Left ventricle myocardium inferior (tissue), 1 donor: ENCODE measurements at regions not wholly inside any gene's neighbourhood (a gene's known extent, or its start where the extent isn't known, plus 50 kb on each side); places are given as distances from the start of the nearest gene placed in this dataset.
"Not testable (repeated sequence)": the region's sequence is repeated elsewhere in the genome, so short reads cannot be mapped to it uniquely, and the experiment has no call there.

ENCODE experiments used
- DNase-seq: peaks from one replicate; pipeline ENCODE4 v3.0.0-alpha.2; 2020
- H3K27ac ChIP-seq: fragments of 200-600 bp; replicated peaks from 2 replicates; pipeline ENCODE4 v1.8.0; 2021
- H3K27me3 ChIP-seq: fragments of 200-600 bp; 2 replicates; pipeline ENCODE4 v1.8.0; 2021; ENCODE audit warnings: low read depth
- H3K36me3 ChIP-seq: fragments of 200-600 bp; 2 replicates; pipeline ENCODE4 v1.8.0; 2021
- H3K4me1 ChIP-seq: fragments of 200-600 bp; 2 replicates; pipeline ENCODE4 v1.8.0; 2021
- H3K4me3 ChIP-seq: fragments of 200-600 bp; 2 replicates; pipeline ENCODE4 v1.8.0; 2021; ENCODE audit warnings: mild to moderate bottlenecking, moderate library complexity
- H3K9me3 ChIP-seq: fragments of 200-600 bp; replicated peaks from 2 replicates; pipeline ENCODE4 v1.8.0; 2021
- intact Hi-C: fragments of 100-400 bp; cut with micrococcal nuclease; formaldehyde crosslinking; loops from one replicate; pipeline ENCODE4 v1.11.0; 2022
- TF ChIP-seq, protein P1 (sequence below): fragments of 200-600 bp; IDR thresholded peaks from 2 replicates; pipeline ENCODE4 v1.8.0; 2021; ENCODE audit warnings: antibody characterized with exemption, mild to moderate bottlenecking, borderline replicate concordance
- donor health status: DM: no; HTN: yes; CAD: no; lungs with severe emphysema.

- Histone ChIP-seq H3K36me3 (no peaks in the 10 kb centered on the region), H3K27ac (no peak overlapping the region), H3K4me1 (no peaks in the 10 kb centered on the region), H3K9me3 (no peaks in the 10 kb centered on the region), H3K27me3 (no peaks in the 10 kb centered on the region), H3K4me3 (no peak overlapping the region)
- intact Hi-C loops, result no loop called here
- no peak for DNase-seq
- TF ChIP-seq, protein P1, sequence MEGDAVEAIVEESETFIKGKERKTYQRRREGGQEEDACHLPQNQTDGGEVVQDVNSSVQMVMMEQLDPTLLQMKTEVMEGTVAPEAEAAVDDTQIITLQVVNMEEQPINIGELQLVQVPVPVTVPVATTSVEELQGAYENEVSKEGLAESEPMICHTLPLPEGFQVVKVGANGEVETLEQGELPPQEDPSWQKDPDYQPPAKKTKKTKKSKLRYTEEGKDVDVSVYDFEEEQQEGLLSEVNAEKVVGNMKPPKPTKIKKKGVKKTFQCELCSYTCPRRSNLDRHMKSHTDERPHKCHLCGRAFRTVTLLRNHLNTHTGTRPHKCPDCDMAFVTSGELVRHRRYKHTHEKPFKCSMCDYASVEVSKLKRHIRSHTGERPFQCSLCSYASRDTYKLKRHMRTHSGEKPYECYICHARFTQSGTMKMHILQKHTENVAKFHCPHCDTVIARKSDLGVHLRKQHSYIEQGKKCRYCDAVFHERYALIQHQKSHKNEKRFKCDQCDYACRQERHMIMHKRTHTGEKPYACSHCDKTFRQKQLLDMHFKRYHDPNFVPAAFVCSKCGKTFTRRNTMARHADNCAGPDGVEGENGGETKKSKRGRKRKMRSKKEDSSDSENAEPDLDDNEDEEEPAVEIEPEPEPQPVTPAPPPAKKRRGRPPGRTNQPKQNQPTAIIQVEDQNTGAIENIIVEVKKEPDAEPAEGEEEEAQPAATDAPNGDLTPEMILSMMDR, result no peak
These were observed 840.4 kb upstream of the TENM4 start for GRCh38 chr11:80281194-80281593.

DNA sequence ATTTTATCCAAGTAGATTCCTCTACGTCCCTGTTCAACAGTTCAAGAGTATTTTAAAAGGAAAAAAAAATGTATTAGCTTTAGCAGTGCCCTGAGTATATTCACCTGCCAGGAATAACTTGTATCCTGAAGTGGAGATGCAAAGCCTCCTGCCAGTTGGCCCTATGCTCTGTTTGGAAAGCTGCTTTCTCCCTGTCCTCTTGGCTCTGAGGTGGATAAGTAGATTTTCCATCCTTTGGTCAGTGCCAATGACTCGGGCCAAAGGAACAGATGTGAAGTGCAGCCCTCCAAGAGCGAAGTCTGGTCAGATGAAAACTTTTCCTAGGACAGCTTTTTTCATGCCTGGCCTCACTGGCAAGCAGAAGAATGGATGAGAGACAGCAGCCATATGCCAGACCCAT lies 839.9 kb upstream of the TENM4 start:
- no peaks in the 10 kb centered on the region for H3K9me3 ChIP-seq
- H3K4me1 ChIP-seq, result no peaks in the 10 kb centered on the region
- H3K4me3 ChIP-seq, result no peak overlapping the region
- H3K36me3 ChIP-seq, result no peaks in the 10 kb centered on the region
- peak; percentile 24 for DNase-seq
- H3K27me3 ChIP-seq, result no peaks in the 10 kb centered on the region
- TF ChIP-seq, protein P1, result no peak
- H3K27ac ChIP-seq, result no peak overlapping the region
- intact Hi-C loops, result no loop called here

- Histone ChIP-seq H3K27ac (no peak overlapping the region), H3K4me3 (no peak overlapping the region), H3K36me3 (no peaks in the 10 kb centered on the region), H3K27me3 (no peaks in the 10 kb centered on the region), H3K4me1 (no peaks in the 10 kb centered on the region), H3K9me3 (no peaks in the 10 kb centered on the region)
- no peak for DNase-seq
- intact Hi-C loops, result no loop called here
- TF ChIP-seq, protein P1, result no peak
These were observed 820.9 kb upstream of the TENM4 start for GRCh38 chr11:80261776-80262175.

DNA sequence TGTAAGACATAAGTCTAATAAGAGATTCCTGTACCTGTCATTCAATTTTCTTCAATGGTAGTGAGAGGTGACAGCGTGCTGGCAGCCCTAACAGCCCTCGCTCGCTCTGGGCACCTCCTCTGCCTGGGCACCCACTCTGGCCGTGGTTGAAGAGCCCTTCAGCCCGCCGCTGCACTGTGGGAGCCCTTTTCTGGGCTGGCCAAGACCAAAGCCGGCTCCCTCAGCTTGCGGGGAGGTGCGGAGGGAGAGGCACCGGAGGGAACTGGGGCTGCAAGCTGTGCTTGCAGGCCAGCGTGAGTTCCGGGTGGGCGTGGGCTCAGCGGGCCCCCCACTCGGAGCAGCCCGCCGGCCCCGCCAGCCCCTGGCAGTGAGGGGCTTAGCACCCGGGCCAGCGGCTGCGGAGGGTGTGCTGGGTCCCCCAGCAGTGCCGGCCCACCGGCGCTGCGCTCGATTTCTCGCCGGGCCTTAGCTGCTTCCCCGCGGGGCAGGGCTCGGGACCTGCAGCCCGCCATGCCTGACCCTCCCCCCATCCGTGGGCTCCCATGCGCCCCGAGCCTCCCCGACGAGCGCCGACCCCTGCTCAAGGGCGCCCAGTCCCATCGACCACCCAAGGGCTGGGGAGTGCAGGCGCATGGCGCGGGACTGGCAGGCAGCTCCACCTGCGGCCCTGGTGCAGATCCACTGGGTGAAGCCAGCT lies 816.6 kb upstream of the TENM4 start:
- H3K27me3 ChIP-seq, H3K36me3 ChIP-seq, intact Hi-C loops, H3K4me3 ChIP-seq, H3K9me3 ChIP-seq, DNase-seq, H3K27ac ChIP-seq, H3K4me1 ChIP-seq: not testable (repeated sequence)

- TF ChIP-seq, protein P1, result no peak
- no peak overlapping the region for H3K27ac ChIP-seq
- H3K27me3 ChIP-seq, result no peaks in the 10 kb centered on the region
- H3K4me1 ChIP-seq, result no peaks in the 10 kb centered on the region
- intact Hi-C loops, result no loop called here
- no peak overlapping the region for H3K4me3 ChIP-seq
- DNase-seq, result no peak
- H3K9me3 ChIP-seq, result no peaks in the 10 kb centered on the region
- no peaks in the 10 kb centered on the region for H3K36me3 ChIP-seq
These were observed 814.2 kb upstream of the TENM4 start for GRCh38 chr11:80255021-80255420.

DNA sequence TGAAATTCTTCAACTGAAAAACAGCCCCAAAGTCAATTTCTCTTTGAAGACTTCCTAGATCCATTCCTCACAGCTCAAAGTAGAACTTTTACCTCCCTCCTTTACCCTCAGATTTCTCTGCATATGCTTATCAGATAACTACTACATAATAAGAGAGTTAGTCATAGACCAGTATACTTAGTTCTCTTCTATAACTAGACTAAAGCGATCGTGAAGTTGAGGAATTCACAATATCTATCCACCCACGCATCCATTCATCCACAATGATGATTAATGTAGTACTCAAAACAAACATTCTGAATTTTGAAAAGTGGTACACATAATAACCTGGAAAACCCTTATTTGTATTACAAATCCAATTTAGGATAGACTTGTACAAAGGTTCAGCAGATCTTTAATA lies 800.9 kb upstream of the TENM4 start:
- intact Hi-C loops, result no loop called here
- Histone ChIP-seq H3K27me3 (no peaks in the 10 kb centered on the region), H3K36me3 (no peaks in the 10 kb centered on the region), H3K4me3 (no peak overlapping the region), H3K4me1 (no peaks in the 10 kb centered on the region), H3K27ac (no peak overlapping the region), H3K9me3 (peaks cover 4% of the 10 kb centered on the region)
- TF ChIP-seq, protein P1, result no peak
- no peak for DNase-seq
